ACC112 (cell line): ENCODE measurements at regions not wholly inside any gene's neighbourhood (a gene's known extent, or its start where the extent isn't known, plus 50 kb on each side); places are given as distances from the start of the nearest gene placed in this dataset.

Experiments
- H2AFZ ChIP-seq: fragments of 200-600 bp; sonication (generic); one replicate; pipeline ENCODE4 v1.6.0; 2017; ENCODE audit warnings: antibody characterized with exemption, low read length; ENCODE audit not compliant: unreplicated experiment
- H3K27ac ChIP-seq: fragments of 200-600 bp; sonication (generic); 2 replicates; pipeline ENCODE4 v1.5.1; 2014; ENCODE audit warnings: low read depth, mild to moderate bottlenecking, antibody characterized with exemption, low read length, moderate library complexity
- H3K27me3 ChIP-seq: fragments of 200-600 bp; sonication (generic); 2 replicates; pipeline ENCODE4 v1.6.1; 2014; ENCODE audit warnings: mild to moderate bottlenecking, antibody characterized with exemption, low read length, moderate library complexity, mixed read lengths; ENCODE audit not compliant: insufficient read depth
- H3K36me3 ChIP-seq: fragments of 200-600 bp; sonication (generic); 2 replicates; pipeline ENCODE4 v1.6.1; 2016; ENCODE audit warnings: mild to moderate bottlenecking, antibody characterized with exemption, low read length, moderate library complexity, mixed read lengths; ENCODE audit not compliant: insufficient read depth
- H3K4me1 ChIP-seq: fragments of 200-600 bp; sonication (generic); one replicate; pipeline ENCODE4 v1.6.1; 2016; ENCODE audit warnings: low read length, mixed read lengths; ENCODE audit not compliant: insufficient read depth, unreplicated experiment, control insufficient read depth
- H3K4me3 ChIP-seq: fragments of 200-600 bp; sonication (generic); 2 replicates; pipeline ENCODE4 v1.5.1; 2014; ENCODE audit warnings: mild to moderate bottlenecking, low read depth, low read length
- H3K79me2 ChIP-seq: fragments of 200-600 bp; sonication (generic); one replicate; pipeline ENCODE4 v1.6.0; 2016; ENCODE audit warnings: low read length; ENCODE audit not compliant: control insufficient read depth, unreplicated experiment, insufficient read depth

DNA sequence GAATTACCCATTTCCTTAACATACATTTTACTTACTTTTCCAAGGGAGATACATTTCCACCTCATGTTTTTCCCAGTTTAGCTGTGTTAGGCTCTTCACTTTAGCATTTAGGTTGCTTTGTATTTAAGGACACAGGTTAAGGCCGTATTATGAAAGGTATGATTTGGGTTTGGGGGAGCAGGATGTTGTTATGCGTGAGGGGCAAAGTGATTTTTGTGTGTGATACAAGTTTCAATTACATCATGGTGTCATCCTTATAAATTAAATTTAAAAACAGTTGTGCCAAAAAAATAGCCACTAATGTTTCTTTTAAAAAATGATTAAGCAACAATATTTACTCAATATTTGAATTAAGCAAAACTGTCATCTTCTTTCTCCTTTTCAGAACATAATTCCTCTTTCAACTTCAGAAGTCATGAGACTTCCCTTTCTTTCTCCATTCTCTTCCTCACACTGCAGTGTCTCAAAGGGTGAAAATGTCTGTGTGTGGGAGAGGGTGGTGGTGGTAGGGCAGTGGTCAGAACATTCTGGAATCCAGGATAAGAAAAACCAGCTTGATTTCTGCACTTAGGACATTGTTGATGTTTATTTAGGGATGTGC is 126.2 kb downstream of the KCNRG start:
- H2AFZ ChIP-seq = peak overlapping the region; percentile 84
- H3K79me2 ChIP-seq = no peaks in the 10 kb centered on the region
- H3K4me1 ChIP-seq = peaks cover 17% of the 10 kb centered on the region
- H3K27me3 ChIP-seq = no peaks in the 10 kb centered on the region
- no peak overlapping the region for H3K27ac ChIP-seq
- peak overlapping the region; percentile 22; the same call in 1 of the 2 replicates for H3K4me3 ChIP-seq
- no peaks in the 10 kb centered on the region for H3K36me3 ChIP-seq

- no peak overlapping the region for H3K4me3 ChIP-seq
- H3K36me3 ChIP-seq = no peaks in the 10 kb centered on the region
- no peaks in the 10 kb centered on the region for H3K79me2 ChIP-seq
- peak overlapping the region; percentile 46 for H2AFZ ChIP-seq
- H3K27me3 ChIP-seq = no peaks in the 10 kb centered on the region
- H3K4me1 ChIP-seq = peaks cover 28% of the 10 kb centered on the region
- H3K27ac ChIP-seq = no peak overlapping the region
Measured at GRCh38 chr13:50144246-50145160, 129.3 kb downstream of the KCNRG start.

- no peak overlapping the region for H3K27ac ChIP-seq
- H2AFZ ChIP-seq = no peak overlapping the region
- H3K36me3 ChIP-seq = no peaks in the 10 kb centered on the region
- peaks cover 22% of the 10 kb centered on the region for H3K4me1 ChIP-seq
- H3K4me3 ChIP-seq = no peak overlapping the region
- no peaks in the 10 kb centered on the region for H3K79me2 ChIP-seq
- no peaks in the 10 kb centered on the region for H3K27me3 ChIP-seq
Measured at GRCh38 chr13:50149214-50149613, 134.0 kb downstream of the KCNRG start.

DNA sequence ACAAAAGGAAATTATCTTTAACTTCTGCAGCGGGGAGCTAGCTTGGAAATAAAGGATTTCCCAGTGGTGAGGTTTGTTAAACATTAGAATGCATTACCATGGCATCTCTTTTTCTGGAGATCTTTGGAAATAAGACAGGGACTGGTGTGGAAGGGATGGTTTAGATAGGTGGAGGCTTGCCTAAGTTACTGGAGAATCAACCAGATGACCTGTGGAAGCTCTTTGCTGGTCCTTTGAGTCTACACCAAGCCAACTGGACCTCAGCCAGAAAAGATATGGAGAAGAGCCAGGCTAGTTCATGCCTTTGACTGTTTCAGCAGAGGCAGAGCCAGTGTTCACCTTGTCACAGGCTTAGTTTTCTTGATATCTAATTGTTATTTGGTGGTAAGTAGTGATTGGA is 134.7 kb downstream of the KCNRG start:
- H3K27ac ChIP-seq = no peak overlapping the region
- H3K4me3 ChIP-seq = no peak overlapping the region
- H2AFZ ChIP-seq = no peak overlapping the region
- no peaks in the 10 kb centered on the region for H3K79me2 ChIP-seq
- no peaks in the 10 kb centered on the region for H3K36me3 ChIP-seq
- H3K27me3 ChIP-seq = no peaks in the 10 kb centered on the region
- peaks cover 22% of the 10 kb centered on the region for H3K4me1 ChIP-seq

GRCh38 chr13:50152224-50152623 is 137.0 kb downstream of the KCNRG start:
- Histone ChIP-seq H3K4me1 (peaks cover 30% of the 10 kb centered on the region), H3K79me2 (no peaks in the 10 kb centered on the region), H3K27me3 (no peaks in the 10 kb centered on the region), H3K4me3 (peak overlapping the region; percentile 67), H2AFZ (peak overlapping the region; percentile 95), H3K36me3 (no peaks in the 10 kb centered on the region), H3K27ac (no peak overlapping the region)

DNA sequence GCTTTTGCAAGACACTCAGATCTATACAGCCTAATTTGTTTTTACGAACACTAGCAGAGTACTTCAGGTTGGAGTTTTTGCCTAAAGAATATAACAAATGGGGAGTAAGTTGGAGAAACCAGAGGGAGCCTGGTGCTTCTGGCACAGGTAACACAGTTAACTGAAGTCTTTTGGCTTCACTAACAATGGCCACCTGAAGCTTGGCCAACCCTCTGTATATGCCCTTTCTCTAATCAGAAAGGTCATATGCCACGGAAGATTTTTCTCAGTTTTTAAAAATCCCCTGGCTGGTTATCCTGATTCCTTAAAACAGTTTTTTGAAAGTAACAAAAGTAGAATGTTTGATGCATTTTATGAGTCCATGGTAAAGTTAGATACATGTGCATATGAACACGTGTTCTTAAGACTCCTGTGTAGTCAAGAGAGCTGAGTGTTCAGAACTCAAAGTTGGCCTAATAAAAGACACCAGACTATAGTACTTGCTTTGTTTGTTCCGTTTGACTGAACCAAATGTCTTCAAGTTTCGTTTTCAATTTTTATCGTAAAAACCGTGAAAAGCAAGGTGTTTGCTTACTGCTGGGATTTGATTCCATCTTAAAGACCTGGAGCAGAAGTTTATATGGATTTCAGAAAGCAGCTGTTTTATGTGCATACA is 137.5 kb downstream of the KCNRG start:
- H3K36me3 ChIP-seq = no peaks in the 10 kb centered on the region
- H3K4me1 ChIP-seq = peaks cover 26% of the 10 kb centered on the region
- H3K4me3 ChIP-seq = peak overlapping the region; percentile 67
- H3K27ac ChIP-seq = no peak overlapping the region
- no peaks in the 10 kb centered on the region for H3K79me2 ChIP-seq
- peak overlapping the region; percentile 95 for H2AFZ ChIP-seq
- H3K27me3 ChIP-seq = no peaks in the 10 kb centered on the region

GRCh38 chr13:50153401-50153800 is 138.2 kb downstream of the KCNRG start:
- H2AFZ ChIP-seq = no peak overlapping the region
- no peak overlapping the region for H3K4me3 ChIP-seq

GRCh38 chr13:50153876-50154275 is 138.6 kb downstream of the KCNRG start:
- Histone ChIP-seq H3K27ac (no peak overlapping the region), H3K36me3 (no peaks in the 10 kb centered on the region), H3K27me3 (no peaks in the 10 kb centered on the region), H3K79me2 (no peaks in the 10 kb centered on the region), H2AFZ (no peak overlapping the region), H3K4me3 (no peak overlapping the region), H3K4me1 (peaks cover 26% of the 10 kb centered on the region)

More at GRCh38 chr13:50153401-50153800, 138.2 kb downstream of the KCNRG start:
- H3K27me3 ChIP-seq = no peaks in the 10 kb centered on the region
- peaks cover 26% of the 10 kb centered on the region for H3K4me1 ChIP-seq
- H3K27ac ChIP-seq = no peak overlapping the region
- H3K36me3 ChIP-seq = no peaks in the 10 kb centered on the region
- H3K79me2 ChIP-seq = no peaks in the 10 kb centered on the region

GRCh38 chr13:50154697-50155096 is 139.5 kb downstream of the KCNRG start:
- Histone ChIP-seq H2AFZ (no peak overlapping the region), H3K27me3 (no peaks in the 10 kb centered on the region), H3K27ac (no peak overlapping the region), H3K4me1 (peaks cover 26% of the 10 kb centered on the region), H3K36me3 (no peaks in the 10 kb centered on the region), H3K4me3 (no peak overlapping the region), H3K79me2 (no peaks in the 10 kb centered on the region)

DNA sequence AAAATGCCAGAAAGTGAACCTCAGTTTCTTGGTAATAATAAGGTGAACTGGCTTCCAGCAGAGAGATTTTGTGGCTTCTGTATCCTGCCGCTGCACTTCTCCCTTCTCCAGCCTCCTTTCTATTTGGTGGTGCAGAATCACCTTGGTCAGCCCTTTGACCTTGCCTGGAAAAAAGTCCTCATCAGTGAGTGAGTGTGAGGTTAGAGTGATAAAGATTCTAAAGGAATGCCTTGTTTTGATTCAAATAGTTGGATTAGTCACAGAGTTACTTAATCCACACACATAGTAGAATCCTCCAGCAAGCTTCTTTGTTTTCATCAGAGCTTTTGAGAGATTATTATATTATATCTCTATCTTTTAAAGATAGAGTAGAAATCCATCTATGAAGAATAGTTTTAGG is 140.9 kb downstream of the KCNRG start:
- Histone ChIP-seq H3K27ac (0 out of 2 replicates have a peak overlapping the region, but pooled peaks have one; percentile 2), H3K4me3 (no peak overlapping the region)

More for the DNA sequence above, 140.9 kb downstream of the KCNRG start:
- Histone ChIP-seq H2AFZ (no peak overlapping the region), H3K79me2 (no peaks in the 10 kb centered on the region), H3K4me1 (peaks cover 35% of the 10 kb centered on the region), H3K27me3 (no peaks in the 10 kb centered on the region), H3K36me3 (no peaks in the 10 kb centered on the region)
